Spleen (tissue), 11 donors: ENCODE measurements at regions not wholly inside any gene's neighbourhood (a gene's known extent, or its start where the extent isn't known, plus 50 kb on each side); places are given as distances from the start of the nearest gene placed in this dataset.

Source experiments
- DNase-seq: peaks from one replicate; pipeline ENCODE4 v3.0.0-alpha.2; 2020
- H3K27ac ChIP-seq, 8 donors: fragments of 200-600 bp; sonication (generic) in 7 of 8; 1 replicate in 4 of 8; 2 replicates in 4 of 8; pipeline versions ENCODE4 v1.5.0 to v1.8.0; 2016 to 2021; ENCODE audit warnings: inconsistent platforms in 4 of 8, mild to moderate bottlenecking in 4 of 8, moderate library complexity in 1 of 8
- H3K27me3 ChIP-seq, 7 donors: fragments of 200-600 bp; sonication (generic) in 6 of 7; replicated peaks in 1 of 7; 1 replicate in 4 of 7; 2 replicates in 3 of 7; pipeline versions ENCODE4 v1.5.0 to v1.8.0; 2016 to 2021; ENCODE audit warnings: inconsistent platforms in 3 of 7, mild to moderate bottlenecking in 1 of 7
- H3K36me3 ChIP-seq, 6 donors: fragments of 200-600 bp; sonication (generic) in 5 of 6; 1 replicate in 4 of 6; 2 replicates in 2 of 6; pipeline versions ENCODE4 v1.5.0 to v1.8.0; 2016 to 2021; ENCODE audit warnings: inconsistent platforms in 2 of 6
- H3K4me1 ChIP-seq, 6 donors: fragments of 200-600 bp; sonication (generic) in 5 of 6; 1 replicate in 3 of 6; 2 replicates in 3 of 6; pipeline versions ENCODE4 v1.5.0 to v1.8.0; 2016 to 2021; ENCODE audit warnings: inconsistent platforms in 3 of 6
- H3K4me3 ChIP-seq, 8 donors: fragments of 200-600 bp; sonication (generic) in 7 of 8; 1 replicate in 4 of 8; 2 replicates in 4 of 8; pipeline versions ENCODE4 v1.5.0 to v1.8.0; 2016 to 2021; ENCODE audit warnings: inconsistent platforms in 4 of 8, mild to moderate bottlenecking in 4 of 8, moderate library complexity in 2 of 8
- H3K9me3 ChIP-seq, 8 donors: fragments of 200-600 bp; sonication (generic) in 7 of 8; 1 replicate in 4 of 8; 2 replicates in 4 of 8; pipeline versions ENCODE4 v1.5.0 to v1.8.0; 2016 to 2021; ENCODE audit warnings: inconsistent platforms in 4 of 8
- CTCF ChIP-seq, 11 experiments: fragments of 200-600 bp in 7 of 11; fragments of 450-650 bp in 4 of 11; sonication (generic) in 4 of 11; IDR thresholded peaks in 8 of 11; conservative IDR thresholded peaks in 3 of 11; 1 replicate in 7 of 11; 2 replicates in 4 of 11; pipeline versions ENCODE4 v1.4.0 to v1.8.0; 2016 to 2021; ENCODE audit warnings: antibody characterized with exemption in 11 of 11, inconsistent platforms in 4 of 11, mild to moderate bottlenecking in 1 of 11
- POLR2A ChIP-seq, 3 donors: fragments of 450-650 bp; IDR thresholded peaks; one replicate each; pipeline ENCODE4 v1.5.1; 2017; ENCODE audit warnings: antibody characterized with exemption in 3 of 3, mild to moderate bottlenecking in 1 of 3
- POLR2AphosphoS5 ChIP-seq, 3 donors: sonication (generic); formaldehyde crosslinking; IDR thresholded peaks; one replicate each; pipeline ENCODE4 v1.5.1; 2017; ENCODE audit warnings: antibody characterized with exemption in 3 of 3
- WGBS, 5 donors: extraction: QIAGEN DNeasy Blood & Tissue Kit in 3 of 5; methylation state at CpG; one replicate each; pipeline versions ENCODE4 v1.1.5 to v1.1.7; 2013 to 2018; 5-methylcytosine and 5-hydroxymethylcytosine counted together
- intact Hi-C: fragments of 100-400 bp; cut with DNase I; formaldehyde crosslinking; loops from one replicate; pipeline ENCODE4 v1.15.0; 2023; ENCODE audit warnings: low total_unique reads
- donor health status: healthy with polysubstance abuse.
- donor health status: DM: no; HTN: no; CAD: no; lungs with moderate emphysema.
- donor health status: DM: no; HTN: no; CAD: no.
- donor health status: Bipolar disorder and iron deficiency.
- donor health status: healthy.
- donor health status: DM: no; HTN: no; CAD: no.
- donor health status: DM: yes; HTN: yes; CAD: no.

DNA sequence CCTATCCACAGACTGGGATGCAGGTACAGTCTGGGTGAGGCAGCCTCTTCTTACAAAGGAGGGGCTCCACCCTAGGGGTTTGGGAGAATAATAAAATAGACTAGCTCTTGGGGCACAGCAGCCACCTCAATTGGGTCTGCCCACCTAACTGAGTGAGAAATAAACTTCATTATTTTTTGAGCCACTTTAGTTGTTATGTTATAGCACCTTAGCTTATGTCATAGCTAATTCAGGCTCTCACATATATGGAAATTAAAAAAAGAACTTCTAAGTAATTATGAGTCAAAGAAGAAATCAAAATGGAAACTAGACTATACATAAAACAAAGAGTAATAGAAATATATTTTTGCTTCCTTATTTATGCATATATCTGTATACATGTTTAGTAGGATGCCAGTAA, 318.5 kb upstream of the B3GALT2 start:
- Histone ChIP-seq H3K9me3 (peaks cover 0 to under 1% (median 0%) of the 10 kb centered on the region in 8 donors), H3K4me3 (no peak overlapping the region), H3K36me3 (no peaks in the 10 kb centered on the region), H3K27me3 (no peaks in the 10 kb centered on the region), H3K4me1 (peaks cover 0 to 5% (median 0%) of the 10 kb centered on the region in 6 donors), H3K27ac (no peak overlapping the region)
- TF ChIP-seq CTCF (IDR thresholded peaks at IDR 0.05 in 8 of 11, conservative IDR thresholded peaks at IDR 0.05 in 3 of 11): no peak
- intact Hi-C loops: no loop called here
- no peak for DNase-seq

DNA sequence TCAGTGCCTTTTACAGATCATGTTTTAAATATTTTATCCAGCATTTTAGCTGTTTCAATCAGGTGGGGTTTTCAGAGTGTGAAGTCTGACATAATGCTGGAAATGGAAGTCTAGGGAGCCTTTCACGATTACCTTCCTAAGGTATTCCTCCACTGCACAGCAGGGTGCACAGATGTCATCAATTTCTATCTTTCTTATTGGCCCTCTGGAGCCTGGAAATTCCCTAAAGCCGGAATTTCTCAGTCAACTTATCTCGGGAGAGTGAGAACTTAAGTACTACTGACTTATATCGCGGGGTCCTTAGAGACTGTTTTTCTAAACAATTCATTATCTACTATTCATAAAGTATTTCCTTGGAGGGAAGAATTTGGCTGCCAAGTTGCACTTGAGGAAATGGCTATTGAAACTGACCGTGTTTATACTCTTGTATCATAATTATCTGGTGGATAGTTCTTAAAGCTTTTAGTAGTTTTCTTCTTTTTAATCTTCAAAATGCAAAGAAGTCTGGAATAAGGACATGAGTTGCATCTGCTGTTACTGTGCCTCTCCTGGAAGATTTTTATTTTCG, 311.8 kb upstream of the B3GALT2 start:
- WGBS, 5 donors: 55 to 76% (median 61%) methylated on average over 7 of the region's 7 CpGs
- TF ChIP-seq POLR2A (IDR thresholded peaks at IDR 0.05): no peak
- no peak for TF ChIP-seq POLR2AphosphoS5 (IDR thresholded peaks at IDR 0.05)
- no peak for TF ChIP-seq CTCF (IDR thresholded peaks at IDR 0.05 in 8 of 11, conservative IDR thresholded peaks at IDR 0.05 in 3 of 11)
- H3K9me3 ChIP-seq: no peaks in the 10 kb centered on the region
- no peaks in the 10 kb centered on the region for H3K4me1 ChIP-seq
- H3K36me3 ChIP-seq: no peaks in the 10 kb centered on the region
- H3K4me3 ChIP-seq: no peak overlapping the region
- no peak overlapping the region for H3K27ac ChIP-seq
- no peaks in the 10 kb centered on the region for H3K27me3 ChIP-seq
- no peak for DNase-seq
- intact Hi-C loops: no loop called here

- Histone ChIP-seq H3K27ac (no peak overlapping the region), H3K4me3 (no peak overlapping the region), H3K4me1 (no peaks in the 10 kb centered on the region), H3K9me3 (peaks cover 0 to 6% (median 0%) of the 10 kb centered on the region in 8 donors), H3K27me3 (no peaks in the 10 kb centered on the region), H3K36me3 (no peaks in the 10 kb centered on the region)
- WGBS, 5 donors: 42 to 50% (median 47%) methylated on average over 2 of the region's 2 CpGs
- TF ChIP-seq CTCF (IDR thresholded peaks at IDR 0.05 in 8 of 11, conservative IDR thresholded peaks at IDR 0.05 in 3 of 11): no peak
- TF ChIP-seq POLR2A (IDR thresholded peaks at IDR 0.05): no peak
- DNase-seq: no peak
- intact Hi-C loops: no loop called here
Observed at GRCh38 chr1:193494368-193494767, 308.0 kb upstream of the B3GALT2 start.

GRCh38 chr1:193489191-193489590, 302.8 kb upstream of the B3GALT2 start:
- Histone ChIP-seq H3K4me3 (no peak overlapping the region), H3K27ac (no peak overlapping the region), H3K9me3 (peaks cover 0 to 12% (median 0%) of the 10 kb centered on the region in 8 donors), H3K36me3 (no peaks in the 10 kb centered on the region), H3K4me1 (peaks cover 0 to 8% (median 0%) of the 10 kb centered on the region in 6 donors), H3K27me3 (no peaks in the 10 kb centered on the region)
- no peak for DNase-seq
- TF ChIP-seq POLR2AphosphoS5 (IDR thresholded peaks at IDR 0.05) (no peak), POLR2A (IDR thresholded peaks at IDR 0.05) (no peak), CTCF (IDR thresholded peaks at IDR 0.05 in 8 of 11, conservative IDR thresholded peaks at IDR 0.05 in 3 of 11) (no peak)
- intact Hi-C loops: no loop called here
